K562 (cell line): ENCODE measurements at regions not wholly inside any gene's neighbourhood (a gene's known extent, or its start where the extent isn't known, plus 50 kb on each side); places are given as distances from the start of the nearest gene placed in this dataset.
A peak's percentile ranks its signal among the peaks of the same experiment; 100 is the strongest.
"Not testable (repeated sequence)": the region's sequence is repeated elsewhere in the genome, so short reads cannot be mapped to it uniquely, and the experiment has no call there.

ENCODE experiments used
- ATAC-seq: fragments of 200-7000 bp; cut with Tn5 transposase; 3 replicates; pipeline ENCODE4 v1.9.1; 2020; ENCODE audit warnings: moderate library complexity
- BruUV-seq: library from RNA; stranded (reverse); fragments of 400-500 nt; replicated peaks from 2 replicates; lab custom pipeline; 2021; lab: Mats Ljungman, UMichigan
- CTCF ChIA-PET: fragments of 300-600 bp; formaldehyde crosslinking; extraction: SDS; loops from one replicate; lab custom pipeline; 2021; ENCODE audit warnings: low intra/inter-chr PET ratio; lab: Yijun Ruan, JAX
- POLR2A ChIA-PET: fragments of 300-600, 350-650 bp; sonication (Branson Sonifier 250); formaldehyde crosslinking; extraction: SDS; loops from one replicate; lab custom pipeline; 2021; ENCODE audit warnings: antibody characterized with exemption, inconsistent platforms; lab: Yijun Ruan, JAX
- DNase-seq, 4 experiments: peaks; one replicate each; pipeline versions ENCODE4 v3.0.0 to v3.0.0-alpha.2; 2011 to 2018; ENCODE audit warnings: low spot score in 3 of 4, mixed read lengths in 3 of 4; ENCODE audit errors: extremely low read depth in 1 of 4
- FAIRE-seq: peaks from 2 replicates; lab custom pipeline; 2011; peaks lifted over from hg19 to GRCh38; lab: Jason Lieb, UNC
- H2AFZ ChIP-seq: 2 replicates; pipeline ENCODE4 v1.6.0; 2011; ENCODE audit warnings: low read depth, low read length, control low read depth, inconsistent platforms
- H3K27ac ChIP-seq: fragments of 200-600 bp; 3 replicates; pipeline ENCODE4 v1.8.0; 2011; ENCODE audit warnings: low read depth, mild to moderate bottlenecking, control low read depth, inconsistent platforms, low read length, moderate library complexity, mixed read lengths; ENCODE audit errors: extremely low read depth
- H3K27me3 ChIP-seq, 2 experiments: fragments of 300-600 bp in 1 of 2; 2 replicates in 1 of 2; 3 replicates in 1 of 2; pipeline versions ENCODE4 v1.6.0 to v1.8.0; 2011; ENCODE audit warnings: inconsistent platforms in 2 of 2, low read length in 2 of 2, mild to moderate bottlenecking in 1 of 2, mixed read lengths in 1 of 2, moderate library complexity in 1 of 2; ENCODE audit not compliant: control insufficient read depth in 2 of 2, insufficient read depth in 2 of 2
- H3K36me3 ChIP-seq: fragments of 300-600 bp; 3 replicates; pipeline ENCODE4 v1.8.0; 2011; ENCODE audit warnings: mild to moderate bottlenecking, low read length, inconsistent platforms; ENCODE audit not compliant: control insufficient read depth, insufficient read depth
- H3K4me1 ChIP-seq, 2 experiments: fragments of 200-600 bp in 1 of 2; replicated peaks in 1 of 2; 2 replicates in 1 of 2; 3 replicates in 1 of 2; pipeline versions ENCODE4 v1.5.1 to v1.8.0; 2011; ENCODE audit warnings: inconsistent platforms in 2 of 2, low read length in 2 of 2, mild to moderate bottlenecking in 1 of 2, mixed read lengths in 1 of 2, moderate library complexity in 1 of 2; ENCODE audit not compliant: control insufficient read depth in 2 of 2, insufficient read depth in 2 of 2
- H3K4me2 ChIP-seq: 2 replicates; pipeline ENCODE4 v1.6.1; 2011; ENCODE audit warnings: low read length, control low read depth, inconsistent platforms, mixed read lengths; ENCODE audit not compliant: insufficient read depth
- H3K4me3 ChIP-seq: fragments of 200-600 bp; sonication (generic), shearing (Covaris generic); 2 replicates; pipeline ENCODE4 v1.5.1; 2016; ENCODE audit warnings: control low read depth, inconsistent platforms
- H3K79me2 ChIP-seq: fragments of 200-600 bp; 3 replicates; pipeline ENCODE4 v1.8.0; 2011; ENCODE audit warnings: low read length, inconsistent platforms; ENCODE audit not compliant: control insufficient read depth, insufficient read depth
- H3K9ac ChIP-seq, 2 experiments: 2 replicates each; pipeline versions ENCODE4 v1.6.0 to v1.6.1; 2011; ENCODE audit warnings: low read depth in 2 of 2, low read length in 2 of 2, control low read depth in 1 of 2, inconsistent platforms in 1 of 2, mild to moderate bottlenecking in 1 of 2, mixed read lengths in 1 of 2; ENCODE audit not compliant: insufficient read depth in 1 of 2
- H3K9me1 ChIP-seq: one replicate; pipeline ENCODE4 v1.6.0; 2011; ENCODE audit warnings: inconsistent platforms, mild to moderate bottlenecking, low read length, moderate library complexity; ENCODE audit not compliant: control insufficient read depth, insufficient read depth
- H3K9me3 ChIP-seq: replicated peaks from 2 replicates; pipeline ENCODE4 v1.5.1; 2011; ENCODE audit warnings: low read depth, low read length, inconsistent platforms; ENCODE audit not compliant: control insufficient read depth, insufficient read depth
- H4K20me1 ChIP-seq: replicated peaks from 2 replicates; pipeline ENCODE4 v1.6.1; 2011; ENCODE audit warnings: low read length, inconsistent platforms, mixed read lengths; ENCODE audit not compliant: control insufficient read depth, insufficient read depth
- CEBPB ChIP-seq: fragments of 450-650 bp; IDR thresholded peaks from 2 replicates; pipeline ENCODE4 v1.6.1; 2016; ENCODE audit warnings: missing genetic modification characterization, missing compliant biosample characterization
- NFIC ChIP-seq: fragments of 450-650 bp; IDR thresholded peaks from 2 replicates; pipeline ENCODE4 v1.6.1; 2017; ENCODE audit warnings: mild to moderate bottlenecking, inconsistent platforms
- ZNF785 ChIP-seq: fragments of 250-450 bp; sonication (Bioruptor Pico); IDR thresholded peaks from 2 replicates; pipeline ENCODE4 v1.4.0; 2020; ENCODE audit warnings: mild to moderate bottlenecking
- WGBS: fragments of 100-300 bp; shearing (Covaris generic); methylation state at CpG from one replicate; pipeline ENCODE4 v1.1.6; 2016; ENCODE audit warnings: low coverage, mixed read lengths; ENCODE audit not compliant: insufficient coverage; ENCODE audit errors: missing lambda C conversion rate; 5-methylcytosine and 5-hydroxymethylcytosine counted together
- in situ Hi-C: fragments of 300-500 bp; cut with MboI; formaldehyde crosslinking; loops from 4 replicates; pipeline ENCODE4 v1.15.0; 2018; ENCODE audit warnings: inconsistent platforms, mixed read lengths
- intact Hi-C: fragments of 100-400 bp; cut with micrococcal nuclease; formaldehyde crosslinking; loops from 2 replicates; pipeline ENCODE4 v1.14.2; 2022

- FAIRE-seq, in situ Hi-C loops, H3K4me2 ChIP-seq, DNase-seq, CTCF ChIA-PET, H3K36me3 ChIP-seq, POLR2A ChIA-PET, H3K79me2 ChIP-seq, H3K9me1 ChIP-seq, H3K27me3 ChIP-seq, ATAC-seq, intact Hi-C loops, H3K27ac ChIP-seq, H3K9ac ChIP-seq, H3K4me1 ChIP-seq, H4K20me1 ChIP-seq, H3K4me3 ChIP-seq, BruUV-seq, H3K9me3 ChIP-seq, H2AFZ ChIP-seq: not testable (repeated sequence)
- TF ChIP-seq NFIC, result peak; percentile 61
- TF ChIP-seq CEBPB (tag), result peak; percentile 65
- no CpG with 5 or more reads among the region's 2 CpGs for WGBS
Measured at GRCh38 chr12:91452464-91452863, 269.8 kb upstream of the DCN start.

- Histone ChIP-seq H3K79me2 (no peaks in the 10 kb centered on the region), H3K9me1 (no peaks in the 10 kb centered on the region), H3K4me1 (no peaks in the 10 kb centered on the region), H4K20me1 (no peaks in the 10 kb centered on the region), H3K27me3 (no peaks in the 10 kb centered on the region), H3K4me2 (no peak overlapping the region), H3K9ac (no peak overlapping the region), H3K4me3 (no peak overlapping the region), H2AFZ (no peak overlapping the region), H3K36me3 (no peaks in the 10 kb centered on the region), H3K27ac (no peak overlapping the region), H3K9me3 (no peaks in the 10 kb centered on the region)
- TF ChIP-seq ZNF785 (CRISPR knock-in tag), result no peak
- TF ChIP-seq CEBPB (tag), result 0 out of 2 replicates have a peak, but pooled peaks have one; percentile 2
- DNase-seq (no peak), FAIRE-seq (no peak), ATAC-seq (no peak)
- WGBS, result 52% methylated on average over 3 of the region's 3 CpGs
- intact Hi-C loops (no loop called here), in situ Hi-C loops (no loop called here)
- no TSS peak for BruUV-seq
- POLR2A ChIA-PET, result no interaction called here
- CTCF ChIA-PET, result no interaction called here
Measured at GRCh38 chr12:91441993-91442952, 259.7 kb upstream of the DCN start.
